ENCODE measurements at regions not wholly inside any gene's neighbourhood (a gene's known extent, or its start where the extent isn't known, plus 50 kb on each side); places are given as distances from the start of the nearest gene placed in this dataset.

GRCh38 chr6:167643223-167643622 lies 183.5 kb upstream of the AFDN start:
- DNase-seq (ENCODE audit: low read depth, low spot score): no peak

GRCh38 chr6:167643716-167644115 lies 183.0 kb upstream of the AFDN start:
- DNase-seq (ENCODE audit: low read depth, low spot score): no peak

GRCh38 chr6:167644412-167645132 lies 182.1 kb upstream of the AFDN start:
- DNase-seq (ENCODE audit: low read depth, low spot score): no peak

DNA sequence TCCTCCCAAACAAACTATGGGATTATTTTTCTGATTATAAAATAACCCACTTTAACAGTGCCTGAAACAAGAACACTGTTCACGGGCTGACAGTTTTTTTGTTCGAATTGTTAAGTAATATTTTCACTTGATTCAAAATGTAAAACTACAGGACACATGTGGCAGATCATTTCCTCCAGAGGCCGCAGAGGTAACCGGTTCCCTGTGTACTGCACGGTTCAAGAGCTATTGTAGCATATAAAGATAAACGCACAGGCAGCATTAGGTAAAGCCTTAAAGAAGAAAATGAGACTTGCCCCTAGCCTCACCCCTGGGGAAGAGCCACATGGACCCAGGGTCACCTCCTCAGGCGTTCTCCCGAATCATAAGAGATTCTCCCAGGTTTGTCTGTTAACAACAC lies 181.3 kb upstream of the AFDN start:
- no peak for DNase-seq (ENCODE audit: low read depth, low spot score)

DNA sequence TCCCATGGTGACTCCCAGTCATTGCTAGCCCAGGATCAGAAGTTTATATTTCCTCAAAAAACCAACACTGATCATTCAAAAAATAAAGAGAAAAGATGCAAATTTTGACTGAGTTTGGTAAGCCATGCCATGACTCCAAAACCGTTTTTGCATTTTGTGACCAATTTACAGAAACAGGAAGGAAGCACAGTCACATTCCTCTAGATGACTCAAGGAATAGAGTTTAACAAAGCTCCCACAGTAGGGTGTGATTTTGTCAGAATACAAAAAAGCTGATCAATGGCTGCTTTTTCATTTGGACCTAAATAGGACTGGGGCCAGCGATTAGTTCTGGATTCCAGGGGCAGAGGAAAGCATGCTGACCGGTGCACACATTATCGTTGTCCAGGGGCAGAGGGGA lies 179.4 kb upstream of the AFDN start:
- DNase-seq (ENCODE audit: low read depth, low spot score): no peak

DNA sequence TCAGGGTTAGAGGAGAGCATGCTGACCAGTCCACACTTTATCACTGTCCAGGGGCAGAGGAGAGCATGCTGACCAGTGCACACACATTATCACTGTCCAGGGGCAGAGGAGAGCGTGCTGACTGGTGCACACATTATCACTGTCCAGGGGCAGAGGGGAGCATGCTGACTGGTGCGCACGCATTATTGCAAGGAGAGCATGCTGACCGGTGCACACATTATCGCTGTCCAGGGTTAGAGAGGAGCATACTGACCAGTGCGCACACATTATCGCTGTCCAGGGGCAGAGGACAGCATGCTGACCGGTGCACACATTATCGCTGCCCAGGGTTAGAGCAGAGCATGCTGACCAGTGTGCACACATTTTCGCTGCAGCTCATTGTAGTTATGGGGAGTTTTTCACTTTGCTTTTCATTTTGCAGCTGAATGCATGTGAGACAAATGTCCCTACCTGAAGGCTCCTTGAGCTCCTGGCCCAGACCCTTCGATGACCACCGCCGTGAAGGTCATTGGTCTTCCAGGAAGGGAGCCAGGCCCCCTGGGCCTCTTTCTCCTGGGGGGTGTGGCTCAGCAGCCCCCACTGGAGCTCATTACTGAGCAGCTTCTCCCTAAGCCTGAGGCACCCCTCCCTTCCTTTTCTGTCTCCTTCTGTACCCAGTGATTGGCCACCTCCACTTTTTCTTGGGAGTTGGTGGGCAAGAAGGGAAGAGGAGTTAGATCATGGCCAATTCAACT lies 178.8 kb upstream of the AFDN start:
- DNase-seq (ENCODE audit: low read depth, low spot score): no peak

GRCh38 chr6:167648501-167649278 lies 178.0 kb upstream of the AFDN start:
- DNase-seq (ENCODE audit: low read depth, low spot score): no peak

DNA sequence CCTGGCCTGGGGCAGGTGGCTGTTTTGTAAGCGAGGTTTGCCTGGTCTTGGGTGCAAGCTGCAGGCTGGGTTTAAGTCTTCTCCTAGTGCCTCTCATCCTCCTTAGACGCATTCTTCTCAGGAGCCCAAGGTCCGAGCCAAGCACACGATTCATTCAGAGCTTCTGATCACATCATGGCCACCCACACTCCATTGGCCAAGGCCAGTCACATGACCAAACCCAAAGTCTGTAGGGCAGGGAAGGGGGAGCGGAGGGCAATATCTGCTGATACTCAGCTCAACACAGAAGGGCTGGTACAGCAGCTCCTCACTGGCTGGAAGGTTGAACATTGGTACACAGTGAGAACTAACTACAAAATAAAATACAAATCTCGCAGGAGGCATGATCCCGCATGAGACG lies 177.2 kb upstream of the AFDN start:
- no peak for DNase-seq (ENCODE audit: low read depth, low spot score)

GRCh38 chr6:167650730-167651317 lies 175.9 kb upstream of the AFDN start:
- DNase-seq (ENCODE audit: low read depth, low spot score): no peak

DNA sequence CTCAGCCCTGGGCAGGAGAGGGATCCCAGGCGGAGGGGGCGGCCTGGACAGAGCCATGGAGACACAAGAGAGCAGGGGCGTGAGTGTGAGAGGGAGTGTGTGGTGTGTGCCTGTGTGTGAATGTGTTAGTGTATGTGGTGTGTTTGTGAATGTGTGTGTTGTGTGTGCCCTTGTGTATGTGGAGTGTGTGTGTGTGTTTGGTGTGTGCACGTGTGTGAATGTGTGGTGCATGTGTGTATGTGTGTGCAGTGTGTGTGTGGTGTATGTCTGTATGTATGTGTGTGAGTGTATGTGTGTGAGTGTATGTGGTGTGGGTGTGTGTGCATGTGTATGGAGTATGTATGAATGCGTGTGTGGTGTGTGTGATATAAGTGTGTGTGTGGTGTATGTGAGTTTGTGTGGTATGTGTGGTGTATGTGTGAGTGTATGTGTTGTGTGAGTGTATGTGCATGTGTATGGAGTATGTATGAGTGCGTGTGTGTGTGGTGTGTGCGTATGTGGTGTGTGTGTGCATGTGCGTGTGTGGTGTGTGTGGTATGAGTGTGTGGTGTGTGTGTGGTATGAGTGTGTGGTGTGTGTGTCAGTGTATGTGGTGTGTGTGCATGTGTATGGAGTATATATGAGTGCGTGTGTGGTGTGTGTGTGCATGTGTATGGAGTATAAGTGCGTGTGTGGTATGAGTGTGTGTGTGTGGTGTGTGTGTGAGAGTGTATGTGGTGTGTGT lies 175.2 kb upstream of the AFDN start:
- no peak for DNase-seq (ENCODE audit: low read depth, low spot score)

DNA sequence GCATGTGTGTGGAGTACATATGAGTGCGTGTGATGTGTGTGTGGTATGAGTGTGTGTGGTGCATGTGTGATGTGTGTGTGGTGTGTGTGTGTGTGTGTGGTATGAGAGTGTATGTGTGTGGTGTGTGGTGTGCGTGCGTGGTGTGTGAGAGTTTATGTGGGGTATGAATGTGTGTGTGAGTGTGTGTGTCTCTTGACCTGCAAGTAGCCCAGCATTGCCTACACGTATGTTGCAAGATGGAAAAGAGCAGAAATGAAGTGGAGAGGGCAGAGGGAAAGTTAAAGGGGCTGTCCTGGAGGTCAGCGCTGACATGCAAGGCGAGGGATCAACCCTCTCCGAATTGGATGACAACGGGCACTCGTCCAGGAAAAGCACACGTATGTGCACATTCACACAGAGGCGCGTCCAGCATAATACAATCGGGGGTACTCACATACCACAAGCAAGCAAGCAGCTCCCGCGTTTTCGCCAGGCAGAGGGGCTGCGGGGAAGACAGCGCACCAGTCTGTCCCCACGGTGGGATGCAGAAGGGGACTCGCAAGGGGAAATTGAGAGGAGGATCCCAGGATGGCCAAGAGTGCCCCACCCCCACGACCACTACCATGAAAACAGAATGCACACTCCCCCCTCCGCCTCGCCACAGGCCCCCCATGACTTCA lies 174.5 kb upstream of the AFDN start:
- DNase-seq (ENCODE audit: low read depth, low spot score): no peak

- no peak for DNase-seq (ENCODE audit: low read depth, low spot score)
These were observed 174.0 kb upstream of the AFDN start for GRCh38 chr6:167652701-167653095.

GRCh38 chr6:167653561-167653960 lies 173.2 kb upstream of the AFDN start:
- no peak for DNase-seq (ENCODE audit: low read depth, low spot score)

DNA sequence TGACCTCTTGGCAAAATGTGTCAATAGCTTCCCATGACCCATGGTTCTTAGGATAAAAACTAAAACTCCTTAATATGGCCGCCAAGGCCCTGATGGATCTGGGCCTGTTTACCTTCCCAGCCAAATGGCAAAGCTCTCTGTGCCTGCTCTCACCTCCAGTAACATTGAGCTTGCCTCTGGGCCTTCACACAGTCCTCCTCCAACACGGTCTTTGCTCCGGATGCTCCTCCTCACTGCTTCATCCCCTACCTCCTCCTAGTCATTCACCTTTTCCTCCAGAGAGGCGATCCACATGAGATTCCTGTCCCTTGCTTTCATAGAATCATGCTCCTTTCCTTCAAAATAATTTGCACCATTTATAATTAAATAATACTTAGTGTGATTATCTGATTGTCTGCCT lies 172.3 kb upstream of the AFDN start:
- no peak for DNase-seq (ENCODE audit: low read depth, low spot score)

DNA sequence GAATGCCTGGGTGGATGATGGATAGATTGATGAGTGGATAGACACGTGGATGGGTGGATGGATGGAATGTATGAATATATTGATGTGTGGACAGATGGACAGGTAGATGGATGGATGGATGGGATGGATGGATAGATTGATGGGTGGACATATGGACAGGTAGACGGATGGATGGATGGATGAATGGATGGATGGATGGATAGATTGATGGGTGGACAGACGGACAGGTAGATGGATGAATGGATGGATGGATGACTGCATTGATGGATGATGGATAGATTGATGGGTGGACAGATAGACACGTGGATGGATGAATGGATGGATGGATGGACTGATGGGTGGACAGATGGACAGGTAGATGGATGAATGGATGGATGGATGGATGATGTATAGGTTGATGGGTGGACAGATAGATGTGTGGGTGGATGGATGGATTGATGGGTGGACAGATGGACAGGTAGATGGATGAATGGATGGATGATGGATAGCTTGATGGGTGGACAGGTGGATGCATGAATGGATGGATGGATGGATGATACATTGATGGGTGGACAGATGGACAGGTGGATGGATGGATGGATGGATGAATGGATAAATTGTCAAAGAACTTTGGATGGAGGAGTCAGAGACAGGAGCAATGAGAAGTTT lies 171.4 kb upstream of the AFDN start:
- no peak for DNase-seq (ENCODE audit: low read depth, low spot score)

DNA sequence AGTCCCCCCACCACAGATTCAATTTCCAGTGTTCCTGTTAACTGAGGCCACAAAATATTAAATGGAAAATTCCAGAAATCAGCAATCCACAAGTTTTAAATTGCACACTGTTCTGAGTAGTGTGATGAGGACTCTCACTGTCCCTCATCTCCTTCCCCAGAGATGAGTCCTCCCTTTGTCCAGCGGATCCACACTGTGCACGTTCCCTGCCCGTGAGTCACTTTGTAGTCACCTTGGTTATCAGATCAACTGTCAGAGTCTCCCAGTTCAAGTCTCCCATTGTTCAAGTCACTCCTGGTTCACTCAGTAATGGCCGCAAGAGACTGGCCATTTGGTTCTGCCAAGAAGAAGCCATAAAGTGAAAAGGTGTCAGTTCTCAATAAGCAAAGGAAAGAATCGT lies 168.6 kb upstream of the AFDN start:
- no peak for DNase-seq (ENCODE audit: low read depth, low spot score)

GRCh38 chr6:167659046-167659445 lies 167.7 kb upstream of the AFDN start:
- DNase-seq (ENCODE audit: low read depth, low spot score): no peak

DNA sequence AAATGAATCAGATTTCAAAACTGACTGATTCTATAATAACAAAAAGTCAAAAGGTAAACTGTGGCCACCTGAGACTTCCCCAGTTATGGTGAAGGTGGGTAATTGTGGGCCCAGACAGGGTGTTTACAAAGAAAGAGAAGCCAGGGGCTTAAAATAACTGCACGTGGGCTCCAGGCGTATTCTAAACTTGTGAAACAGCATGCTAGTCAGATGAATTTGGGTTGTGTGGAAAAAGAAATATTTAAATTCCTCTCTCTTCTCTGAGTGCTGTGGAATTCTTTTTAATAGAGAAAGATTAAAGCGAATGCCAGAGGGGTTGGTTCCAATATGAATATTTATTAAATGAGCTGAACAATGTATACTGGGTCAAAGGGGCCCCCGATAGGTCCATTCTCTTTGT lies 166.3 kb upstream of the AFDN start:
- DNase-seq (ENCODE audit: low read depth, low spot score): no peak

DNA sequence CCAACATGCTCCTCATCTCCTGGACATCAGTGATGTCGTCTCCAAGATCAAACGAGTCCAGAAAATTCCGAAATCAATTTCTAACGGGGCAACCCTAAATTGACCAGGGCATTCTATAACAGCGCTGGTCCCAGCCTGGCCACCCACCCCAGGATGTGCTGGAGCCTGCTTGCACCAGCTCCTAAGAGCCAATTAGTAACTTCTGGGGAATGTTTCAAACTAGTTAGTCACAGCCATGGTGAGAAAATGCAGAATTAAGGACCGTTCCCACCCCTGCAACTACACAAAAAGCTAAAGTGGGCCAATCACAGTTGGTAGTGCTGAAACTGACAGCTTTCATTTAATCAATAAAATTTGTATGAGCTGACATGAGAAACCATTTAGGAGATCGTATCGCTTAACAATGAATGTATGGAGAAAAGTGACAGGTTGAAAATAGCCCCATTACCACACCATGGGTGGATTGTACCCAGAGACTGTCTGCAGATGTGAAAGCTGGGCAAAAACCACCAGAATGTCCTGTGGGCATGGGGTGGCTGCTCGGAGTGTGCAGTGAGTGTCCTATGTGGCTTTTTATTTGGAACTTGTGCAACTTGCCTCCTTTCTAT lies 165.7 kb upstream of the AFDN start:
- no peak for DNase-seq (ENCODE audit: low read depth, low spot score)

DNA sequence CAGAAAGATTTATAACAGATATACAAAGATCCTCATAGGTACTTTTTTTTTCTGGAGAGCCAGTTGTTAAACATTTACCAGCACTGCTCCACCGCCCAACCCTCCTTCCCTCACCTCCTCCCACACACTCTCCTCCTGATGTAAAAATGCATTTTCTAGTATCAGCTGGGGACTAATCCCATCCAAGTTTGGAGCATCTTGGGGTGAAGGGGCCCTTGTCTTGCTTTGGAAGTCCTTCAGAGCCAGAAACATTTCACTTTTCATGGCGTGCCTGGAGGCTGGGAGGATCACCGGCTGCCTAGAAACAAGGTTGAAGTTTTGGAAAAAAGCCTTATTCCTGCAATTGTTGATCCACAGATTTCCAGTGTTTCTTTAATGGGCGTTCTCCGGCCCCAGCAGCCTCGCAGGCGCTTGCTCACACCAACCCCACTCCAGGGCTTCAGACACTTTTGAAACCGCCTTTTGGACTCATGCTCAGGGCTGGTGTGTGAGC lies 165.1 kb upstream of the AFDN start:
- DNase-seq (ENCODE audit: low read depth, low spot score): no peak
